ENCODE measurements at regions not wholly inside any gene's neighbourhood (a gene's known extent, or its start where the extent isn't known, plus 50 kb on each side); places are given as distances from the start of the nearest gene placed in this dataset.

DNA sequence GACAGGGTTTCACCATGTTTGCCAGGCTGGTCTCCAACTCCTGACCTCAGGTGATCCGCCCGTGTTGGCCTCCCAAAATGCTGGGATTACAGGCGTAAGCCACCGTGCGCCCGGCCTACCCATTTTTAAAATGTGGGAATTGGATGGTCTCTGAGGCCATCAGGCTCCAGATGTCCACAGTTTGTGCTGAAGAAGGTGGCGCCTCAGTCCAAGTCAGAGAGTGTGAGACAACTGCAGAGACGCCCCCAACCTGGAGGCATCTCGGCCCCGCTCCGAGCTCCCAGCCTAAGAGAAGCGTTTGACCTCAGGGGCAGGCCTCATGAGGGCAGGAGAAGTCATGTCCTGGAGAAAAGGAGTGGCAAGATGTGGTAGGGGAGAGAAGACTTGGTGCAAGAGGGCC, 146.5 kb downstream of the MRM1 start:
- Mint-ChIP-seq H3K36me3 (ENCODE audit: insufficient read depth) (no peaks in the 10 kb centered on the region), H3K4me3 (ENCODE audit: low read depth) (no peak overlapping the region), H3K9me3 (ENCODE audit: low read depth) (peaks cover 9% of the 10 kb centered on the region), H3K27ac (no peak overlapping the region), H3K4me1 (ENCODE audit: low read depth) (peaks cover 9% of the 10 kb centered on the region), H3K27me3 (peaks cover 17% of the 10 kb centered on the region)
- TF ChIP-seq, protein P1, sequence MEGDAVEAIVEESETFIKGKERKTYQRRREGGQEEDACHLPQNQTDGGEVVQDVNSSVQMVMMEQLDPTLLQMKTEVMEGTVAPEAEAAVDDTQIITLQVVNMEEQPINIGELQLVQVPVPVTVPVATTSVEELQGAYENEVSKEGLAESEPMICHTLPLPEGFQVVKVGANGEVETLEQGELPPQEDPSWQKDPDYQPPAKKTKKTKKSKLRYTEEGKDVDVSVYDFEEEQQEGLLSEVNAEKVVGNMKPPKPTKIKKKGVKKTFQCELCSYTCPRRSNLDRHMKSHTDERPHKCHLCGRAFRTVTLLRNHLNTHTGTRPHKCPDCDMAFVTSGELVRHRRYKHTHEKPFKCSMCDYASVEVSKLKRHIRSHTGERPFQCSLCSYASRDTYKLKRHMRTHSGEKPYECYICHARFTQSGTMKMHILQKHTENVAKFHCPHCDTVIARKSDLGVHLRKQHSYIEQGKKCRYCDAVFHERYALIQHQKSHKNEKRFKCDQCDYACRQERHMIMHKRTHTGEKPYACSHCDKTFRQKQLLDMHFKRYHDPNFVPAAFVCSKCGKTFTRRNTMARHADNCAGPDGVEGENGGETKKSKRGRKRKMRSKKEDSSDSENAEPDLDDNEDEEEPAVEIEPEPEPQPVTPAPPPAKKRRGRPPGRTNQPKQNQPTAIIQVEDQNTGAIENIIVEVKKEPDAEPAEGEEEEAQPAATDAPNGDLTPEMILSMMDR (IDR thresholded peaks at IDR 0.05; ENCODE audit: unreplicated experiment): no peak
- DNase-seq (ENCODE audit: low spot score, unreplicated experiment): no peak

DNA sequence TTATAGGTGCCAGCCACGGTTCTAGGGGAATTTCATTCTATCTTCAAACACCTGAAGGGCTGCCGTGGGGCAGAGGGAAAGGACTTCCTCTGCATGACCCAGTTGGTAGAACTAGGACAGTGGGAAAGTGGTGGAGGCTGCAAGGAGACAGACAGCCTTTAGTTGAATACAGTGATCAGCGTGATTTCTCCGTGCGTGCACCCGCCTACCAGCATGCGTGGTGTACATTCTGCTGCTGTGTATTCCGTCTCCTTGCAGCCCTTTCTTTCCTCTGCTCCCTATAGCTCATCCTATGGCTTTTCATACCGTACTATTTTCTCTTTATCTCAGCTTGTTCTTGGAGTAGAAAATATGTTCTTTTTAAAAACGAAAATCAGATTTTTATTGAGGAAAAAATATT, 146.9 kb downstream of the MRM1 start:
- peaks cover 9% of the 10 kb centered on the region for H3K9me3 Mint-ChIP-seq (ENCODE audit: low read depth)
- H3K27me3 Mint-ChIP-seq: peaks cover 17% of the 10 kb centered on the region
- H3K4me1 Mint-ChIP-seq (ENCODE audit: low read depth): peaks cover 9% of the 10 kb centered on the region
- H3K4me3 Mint-ChIP-seq (ENCODE audit: low read depth): no peak overlapping the region
- DNase-seq (ENCODE audit: low spot score, unreplicated experiment): no peak
- TF ChIP-seq, protein P1 (IDR thresholded peaks at IDR 0.05; ENCODE audit: unreplicated experiment): no peak
- no peaks in the 10 kb centered on the region for H3K36me3 Mint-ChIP-seq (ENCODE audit: insufficient read depth)
- no peak overlapping the region for H3K27ac Mint-ChIP-seq

DNA sequence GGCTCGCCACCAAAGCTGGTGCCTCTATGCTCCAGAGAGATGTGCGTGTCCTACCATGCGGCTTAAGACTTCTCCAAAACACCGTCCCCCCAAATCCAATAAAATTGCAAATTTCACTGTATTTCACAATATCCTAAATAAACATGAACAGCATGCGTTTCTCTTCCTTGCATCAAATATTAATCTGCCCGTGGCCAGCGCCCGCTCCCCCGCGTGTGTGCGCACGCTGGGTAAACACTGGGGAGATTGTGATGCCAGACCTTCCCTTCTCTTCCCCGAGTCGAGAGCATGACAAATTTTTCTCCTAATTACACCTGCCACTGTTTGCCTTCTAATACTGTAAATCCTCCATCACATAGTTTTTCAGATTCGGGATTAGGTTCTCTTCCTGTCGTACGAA, 148.1 kb downstream of the MRM1 start:
- no peak for DNase-seq (ENCODE audit: low spot score, unreplicated experiment)
- no peaks in the 10 kb centered on the region for H3K36me3 Mint-ChIP-seq (ENCODE audit: insufficient read depth)
- H3K4me3 Mint-ChIP-seq (ENCODE audit: low read depth): no peak overlapping the region
- no peak overlapping the region for H3K27ac Mint-ChIP-seq
- peaks cover 9% of the 10 kb centered on the region for H3K4me1 Mint-ChIP-seq (ENCODE audit: low read depth)
- H3K9me3 Mint-ChIP-seq (ENCODE audit: low read depth): peaks cover 2% of the 10 kb centered on the region
- TF ChIP-seq, protein P1 (IDR thresholded peaks at IDR 0.05; ENCODE audit: unreplicated experiment): no peak
- peaks cover 25% of the 10 kb centered on the region for H3K27me3 Mint-ChIP-seq

DNA sequence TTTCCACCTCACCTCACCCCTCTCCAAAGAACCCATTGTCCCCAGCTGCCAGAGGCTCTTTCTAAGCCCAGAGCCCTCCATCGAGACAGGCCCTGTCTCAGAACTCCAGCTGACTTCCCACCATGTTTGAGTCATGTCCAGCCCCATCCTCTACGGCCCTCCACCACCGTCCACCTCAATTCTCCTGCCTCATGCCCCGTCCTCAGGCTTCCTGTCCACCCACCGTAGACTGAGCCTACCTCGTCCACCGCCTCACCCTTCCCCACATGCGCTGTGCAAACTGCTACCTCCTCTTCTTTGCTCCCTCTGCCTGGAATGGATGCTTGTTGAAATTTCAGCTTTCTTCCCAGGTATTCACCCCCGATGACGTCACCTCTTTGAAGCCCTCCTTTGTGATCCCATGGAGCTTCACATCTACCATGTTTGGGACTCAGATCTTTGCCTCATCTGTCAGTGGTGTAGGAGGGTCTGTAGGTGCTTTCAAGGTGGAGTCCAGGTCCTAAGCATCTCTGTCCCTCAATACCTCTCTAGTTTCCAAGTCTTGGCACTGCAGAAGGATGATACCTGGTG, 149.0 kb downstream of the MRM1 start:
- TF ChIP-seq, protein P1 (IDR thresholded peaks at IDR 0.05; ENCODE audit: unreplicated experiment): no peak
- DNase-seq (ENCODE audit: low spot score, unreplicated experiment): no peak
- peaks cover 22% of the 10 kb centered on the region for H3K27me3 Mint-ChIP-seq
- no peaks in the 10 kb centered on the region for H3K9me3 Mint-ChIP-seq (ENCODE audit: low read depth)
- H3K4me1 Mint-ChIP-seq (ENCODE audit: low read depth): peaks cover 9% of the 10 kb centered on the region
- H3K4me3 Mint-ChIP-seq (ENCODE audit: low read depth): no peak overlapping the region
- H3K27ac Mint-ChIP-seq: no peak overlapping the region
- no peaks in the 10 kb centered on the region for H3K36me3 Mint-ChIP-seq (ENCODE audit: insufficient read depth)

GRCh38 chr17:36752096-36752888, 150.9 kb downstream of the MRM1 start:
- no peaks in the 10 kb centered on the region for H3K36me3 Mint-ChIP-seq (ENCODE audit: insufficient read depth)
- H3K27me3 Mint-ChIP-seq: peaks cover 22% of the 10 kb centered on the region
- peaks cover 9% of the 10 kb centered on the region for H3K4me1 Mint-ChIP-seq (ENCODE audit: low read depth)
- TF ChIP-seq, protein P1 (IDR thresholded peaks at IDR 0.05; ENCODE audit: unreplicated experiment): no peak
- H3K9me3 Mint-ChIP-seq (ENCODE audit: low read depth): no peaks in the 10 kb centered on the region
- no peak overlapping the region for H3K27ac Mint-ChIP-seq
- no peak for DNase-seq (ENCODE audit: low spot score, unreplicated experiment)
- H3K4me3 Mint-ChIP-seq (ENCODE audit: low read depth): no peak overlapping the region
